ENCODE measurements at regions not wholly inside any gene's neighbourhood (a gene's known extent, or its start where the extent isn't known, plus 50 kb on each side); places are given as distances from the start of the nearest gene placed in this dataset.

GRCh38 chrX:7711167-7711566 is 131.8 kb upstream of the VCX start:
- Histone ChIP-seq H3K9me2 (ENCODE audit: low read depth, low read length) (no peaks in the 10 kb centered on the region), H3K79me2 (ENCODE audit: insufficient read depth, low read length) (no peaks in the 10 kb centered on the region), H3K27me3 (ENCODE audit: insufficient read depth, low read length) (no peaks in the 10 kb centered on the region), H4K20me1 (ENCODE audit: insufficient read depth, low read length) (no peaks in the 10 kb centered on the region), H3K4me3 (ENCODE audit: low read depth, low read length, poor library complexity, severe bottlenecking) (no peak overlapping the region), H3K9ac (ENCODE audit: low read length) (no peak overlapping the region), H3K4me1 (ENCODE audit: insufficient read depth, low read length, severe bottlenecking) (no peaks in the 10 kb centered on the region), H3K36me3 (ENCODE audit: insufficient read depth, low read length) (no peaks in the 10 kb centered on the region), H2AFZ (ENCODE audit: low read length) (no peak overlapping the region), H3K9me3 (ENCODE audit: low read length) (no peaks in the 10 kb centered on the region), H3K4me2 (ENCODE audit: low read length) (no peak overlapping the region), H3F3A (ENCODE audit: insufficient read depth, low read length) (no peaks in the 10 kb centered on the region), H3K27ac (ENCODE audit: low read depth, low read length, poor library complexity, severe bottlenecking) (no peak overlapping the region)
- TF ChIP-seq CTCF (IDR thresholded peaks at IDR 0.05; ENCODE audit: low read length) (no peak), EZH2 (IDR thresholded peaks at IDR 0.05; ENCODE audit: borderline replicate concordance, low read length) (no peak)

GRCh38 chrX:7709845-7710244 is 133.1 kb upstream of the VCX start:
- Histone ChIP-seq H3K79me2 (ENCODE audit: insufficient read depth, low read length) (no peaks in the 10 kb centered on the region), H2AFZ (ENCODE audit: low read length) (no peak overlapping the region), H3K9me2 (ENCODE audit: low read depth, low read length) (no peaks in the 10 kb centered on the region), H3K36me3 (ENCODE audit: insufficient read depth, low read length) (no peaks in the 10 kb centered on the region), H3K9me3 (ENCODE audit: low read length) (no peaks in the 10 kb centered on the region), H4K20me1 (ENCODE audit: insufficient read depth, low read length) (no peaks in the 10 kb centered on the region), H3K4me1 (ENCODE audit: insufficient read depth, low read length, severe bottlenecking) (no peaks in the 10 kb centered on the region), H3K4me3 (ENCODE audit: low read depth, low read length, poor library complexity, severe bottlenecking) (no peak overlapping the region), H3K4me2 (ENCODE audit: low read length) (no peak overlapping the region), H3K27me3 (ENCODE audit: insufficient read depth, low read length) (no peaks in the 10 kb centered on the region), H3F3A (ENCODE audit: insufficient read depth, low read length) (no peaks in the 10 kb centered on the region), H3K27ac (ENCODE audit: low read depth, low read length, poor library complexity, severe bottlenecking) (no peak overlapping the region), H3K9ac (ENCODE audit: low read length) (no peak overlapping the region)
- TF ChIP-seq CTCF (IDR thresholded peaks at IDR 0.05; ENCODE audit: low read length) (no peak), EZH2 (IDR thresholded peaks at IDR 0.05; ENCODE audit: borderline replicate concordance, low read length) (no peak)

GRCh38 chrX:7706032-7706431 is 136.9 kb upstream of the VCX start:
- no peak overlapping the region for H2AFZ ChIP-seq (ENCODE audit: low read length)
- H3F3A ChIP-seq (ENCODE audit: insufficient read depth, low read length), result no peaks in the 10 kb centered on the region
- H3K79me2 ChIP-seq (ENCODE audit: insufficient read depth, low read length), result no peaks in the 10 kb centered on the region
- no peaks in the 10 kb centered on the region for H3K9me2 ChIP-seq (ENCODE audit: low read depth, low read length)
- H3K27ac ChIP-seq (ENCODE audit: low read depth, low read length, poor library complexity, severe bottlenecking), result no peak overlapping the region
- H4K20me1 ChIP-seq (ENCODE audit: insufficient read depth, low read length), result no peaks in the 10 kb centered on the region
- H3K9ac ChIP-seq (ENCODE audit: low read length), result no peak overlapping the region
- H3K4me1 ChIP-seq (ENCODE audit: insufficient read depth, low read length, severe bottlenecking), result no peaks in the 10 kb centered on the region
- H3K4me2 ChIP-seq (ENCODE audit: low read length), result no peak overlapping the region
- H3K9me3 ChIP-seq (ENCODE audit: low read length), result no peaks in the 10 kb centered on the region
- H3K36me3 ChIP-seq (ENCODE audit: insufficient read depth, low read length), result no peaks in the 10 kb centered on the region
- no peaks in the 10 kb centered on the region for H3K27me3 ChIP-seq (ENCODE audit: insufficient read depth, low read length)
- no peak for TF ChIP-seq EZH2 (IDR thresholded peaks at IDR 0.05; ENCODE audit: borderline replicate concordance, low read length)
- TF ChIP-seq CTCF (IDR thresholded peaks at IDR 0.05; ENCODE audit: low read length), result no peak
- H3K4me3 ChIP-seq (ENCODE audit: low read depth, low read length, poor library complexity, severe bottlenecking), result no peak overlapping the region
